NCI-H446 treated with DMSO at 0.1 percent for 48 hours (cell line): ENCODE measurements at regions not wholly inside any gene's neighbourhood (a gene's known extent, or its start where the extent isn't known, plus 50 kb on each side); places are given as distances from the start of the nearest gene placed in this dataset.

ENCODE experiments used
- DNase-seq: peaks from one replicate; lab custom pipeline; 2025; lab: John Stamatoyannopoulos, UW

GRCh38 chr6:37556881-37557644 is 57.4 kb upstream of the CCDC167 start:
- no peak for DNase-seq

GRCh38 chr6:37555040-37555781 is 55.5 kb upstream of the CCDC167 start:
- DNase-seq: no peak

GRCh38 chr6:37554480-37554819 is 54.8 kb upstream of the CCDC167 start:
- DNase-seq: no peak

- peak; percentile 53 for DNase-seq
These were observed 52.6 kb upstream of the CCDC167 start for GRCh38 chr6:37552267-37552666.

- DNase-seq: no peak
These were observed 52.2 kb upstream of the CCDC167 start for GRCh38 chr6:37551867-37552266.

- no peak for DNase-seq
These were observed 51.8 kb upstream of the CCDC167 start for GRCh38 chr6:37551446-37551845.

GRCh38 chr6:37551002-37551401 is 51.3 kb upstream of the CCDC167 start:
- DNase-seq: no peak

GRCh38 chr6:37550191-37550831 is 50.6 kb upstream of the CCDC167 start:
- DNase-seq: no peak

- DNase-seq: no peak
These were observed 49.9 kb upstream of the CCDC167 start for GRCh38 chr6:37549558-37549957.
